ENCODE measurements at regions not wholly inside any gene's neighbourhood (a gene's known extent, or its start where the extent isn't known, plus 50 kb on each side); places are given as distances from the start of the nearest gene placed in this dataset.

- peak; percentile 45 for DNase-seq
Measured at GRCh38 chr3:139248593-139249255, 95.1 kb upstream of the MRPS22 start.

DNA sequence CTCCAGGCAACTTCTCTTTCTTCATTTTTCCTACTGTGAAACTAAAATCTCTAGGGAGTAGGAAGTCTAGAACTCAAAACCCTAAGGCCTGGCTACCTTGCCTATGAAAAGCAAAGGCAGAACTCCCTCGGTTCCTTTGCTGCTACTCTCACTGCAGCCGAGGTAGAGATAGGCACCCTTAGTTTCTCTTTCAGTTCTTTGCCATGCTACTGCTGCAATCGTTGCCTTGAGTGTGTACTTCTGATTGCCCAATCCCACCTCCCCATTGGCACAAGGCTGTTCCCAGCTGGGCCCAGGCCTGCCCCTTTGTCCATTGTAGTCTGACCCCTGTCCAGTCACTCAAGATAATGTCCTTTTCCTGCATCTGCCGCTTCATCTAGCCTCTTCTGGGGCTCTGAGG lies 92.3 kb upstream of the MRPS22 start:
- no peak for DNase-seq

DNA sequence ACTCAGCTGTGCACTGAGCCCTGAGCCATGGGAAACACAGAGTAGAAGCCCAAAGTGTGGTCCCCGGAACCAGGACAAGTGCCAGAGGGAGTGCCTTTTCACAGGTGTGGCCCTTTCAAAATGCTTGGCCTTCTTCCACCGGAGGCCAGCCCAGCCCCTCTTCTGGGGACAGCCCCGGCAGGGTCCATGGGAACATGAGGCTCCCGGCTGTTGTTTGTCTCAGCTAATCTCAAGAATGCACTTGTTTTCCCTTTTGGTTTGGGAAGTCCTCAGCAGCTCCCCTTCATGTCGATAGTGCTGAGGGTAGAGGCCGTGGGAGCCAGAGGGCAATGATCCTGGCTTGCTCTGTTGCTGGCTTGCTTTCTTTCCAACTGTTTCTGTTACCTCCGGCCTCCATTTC lies 91.1 kb upstream of the MRPS22 start:
- DNase-seq, result no peak

GRCh38 chr3:139258276-139258675 lies 85.5 kb upstream of the MRPS22 start:
- DNase-seq, result no peak

GRCh38 chr3:139259398-139259797 lies 84.4 kb upstream of the MRPS22 start:
- no peak for DNase-seq

DNA sequence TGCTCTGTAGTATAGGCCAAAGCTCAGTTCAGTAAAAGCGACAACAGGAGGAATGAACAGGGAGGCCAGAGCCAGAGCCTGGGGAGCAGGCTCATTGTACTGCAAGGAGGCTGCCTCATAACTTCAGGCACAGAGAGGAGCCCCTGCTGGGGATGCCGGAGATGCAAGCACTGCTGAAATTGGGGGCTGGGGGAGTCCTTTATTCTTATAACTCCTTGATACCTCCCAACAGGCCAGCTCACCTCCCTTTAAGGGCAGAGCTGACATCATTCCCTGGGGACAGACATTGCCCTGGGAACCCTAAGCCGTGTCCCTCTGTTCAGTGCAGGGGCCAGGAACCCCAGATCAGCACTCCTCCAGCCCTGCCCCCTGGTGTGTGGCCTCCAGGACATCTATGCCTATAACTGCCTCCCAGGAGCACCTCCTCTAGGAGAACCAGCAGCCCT lies 83.8 kb upstream of the MRPS22 start:
- no peak for DNase-seq

DNA sequence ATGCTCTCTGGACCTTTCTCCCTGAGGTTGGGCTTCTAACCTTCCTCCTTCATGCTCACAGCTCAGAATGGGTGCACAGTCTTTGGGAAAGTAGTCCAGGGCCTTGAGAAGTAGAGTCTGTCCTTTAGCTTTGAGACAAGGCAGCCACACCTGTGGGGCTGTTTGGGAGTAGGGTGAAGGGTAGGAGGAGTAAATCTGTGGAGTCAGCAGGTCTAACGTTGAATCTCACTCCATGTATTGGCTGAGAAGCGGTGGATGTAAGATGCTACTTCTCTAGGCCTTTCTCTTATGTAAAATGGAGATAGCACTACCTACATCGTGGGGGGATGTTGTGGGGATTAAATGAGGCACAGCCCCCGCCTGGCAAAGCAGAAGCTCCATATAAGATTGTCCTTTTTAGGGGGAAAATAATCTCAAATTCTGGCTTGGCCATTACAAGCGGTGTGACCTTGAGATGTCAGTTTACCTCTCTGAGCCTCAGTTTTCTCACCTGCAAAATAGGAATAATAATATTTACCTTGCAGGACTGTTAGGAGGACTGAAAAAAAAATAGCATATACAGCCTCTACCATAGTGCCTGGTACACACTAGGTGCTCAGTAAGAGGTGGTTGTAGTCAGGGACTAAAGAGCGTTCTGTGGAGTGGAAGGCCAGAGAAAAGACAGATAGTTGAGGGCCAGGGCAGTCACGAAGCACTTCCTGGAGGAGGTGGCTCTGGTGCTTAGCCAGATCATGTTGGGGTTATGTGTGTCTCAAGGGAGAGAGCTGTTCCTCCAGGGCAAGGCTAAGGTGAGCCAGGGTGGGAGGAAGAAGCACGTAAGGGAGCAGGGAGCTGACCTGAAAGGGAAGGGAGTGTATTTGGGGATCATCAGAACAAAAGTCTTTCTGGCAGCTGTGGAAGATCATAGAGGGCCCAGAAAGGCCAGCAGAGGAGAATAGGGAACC lies 82.8 kb upstream of the MRPS22 start:
- DNase-seq, result no peak

- DNase-seq, result peak; percentile 24
Measured at GRCh38 chr3:139261754-139262586, 81.8 kb upstream of the MRPS22 start.

DNA sequence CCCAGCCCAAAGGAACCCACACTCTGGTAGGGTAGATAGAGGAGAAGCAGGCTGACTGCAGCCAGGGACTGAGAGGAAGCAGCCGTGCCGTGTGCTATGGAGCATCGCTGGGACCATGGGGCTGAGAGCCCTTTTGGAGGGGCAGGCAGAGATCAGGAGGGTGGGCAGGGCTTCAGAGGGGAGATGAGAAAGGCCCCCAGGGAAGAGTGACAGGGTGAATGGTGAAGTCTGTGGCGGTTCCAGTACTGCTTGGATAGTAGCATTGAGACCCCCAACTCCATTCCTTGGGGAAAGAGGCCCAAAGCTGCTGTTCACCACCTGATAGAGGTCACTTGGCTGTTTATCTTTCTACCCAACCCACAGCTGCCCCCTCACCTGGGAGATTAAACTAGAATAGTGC lies 80.0 kb upstream of the MRPS22 start:
- peak; percentile 18 for DNase-seq

GRCh38 chr3:139264375-139264774 lies 79.4 kb upstream of the MRPS22 start:
- DNase-seq, result peak; percentile 15

DNA sequence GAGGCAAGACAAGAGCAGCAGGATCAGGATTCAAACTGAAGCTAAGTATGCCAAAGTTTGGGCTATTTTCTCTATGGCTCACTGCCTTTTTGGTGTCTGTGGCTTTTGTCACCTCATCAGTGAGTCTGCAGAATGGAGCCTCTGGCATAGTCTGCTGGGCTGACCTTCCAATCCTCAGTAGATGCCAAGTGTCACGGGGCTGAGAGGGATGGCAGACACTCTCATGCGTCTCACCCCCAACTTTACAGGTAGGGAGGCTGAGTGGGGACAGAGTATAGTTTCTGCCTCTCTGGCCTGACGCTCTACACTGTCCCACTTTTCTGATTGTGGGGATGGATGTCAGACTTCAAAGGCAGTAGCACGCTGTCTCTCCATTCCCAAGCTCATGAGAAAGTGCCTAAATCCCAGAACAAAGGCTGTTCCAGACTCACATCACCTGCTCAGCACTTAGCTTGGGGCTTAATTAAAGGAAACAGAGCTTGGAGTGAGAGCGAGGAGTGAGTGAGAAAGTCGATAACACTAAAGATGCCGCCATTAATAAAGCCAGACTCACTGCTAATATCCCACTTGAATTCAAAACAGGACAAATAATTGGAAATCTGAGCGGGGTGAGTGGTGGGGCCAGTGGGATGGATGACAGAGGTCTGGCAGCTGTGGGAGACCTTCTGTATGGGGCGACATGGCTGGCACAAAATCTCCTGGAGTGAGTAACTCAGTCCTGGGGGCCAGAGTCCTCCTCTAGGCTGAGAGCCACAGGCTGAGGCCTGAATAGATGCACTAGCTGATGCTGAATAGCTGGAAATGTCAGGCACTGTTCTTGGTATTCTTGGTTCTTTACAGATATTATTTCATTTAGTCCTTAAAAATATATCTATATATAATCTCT lies 78.4 kb upstream of the MRPS22 start:
- DNase-seq, result peak; percentile 29

DNA sequence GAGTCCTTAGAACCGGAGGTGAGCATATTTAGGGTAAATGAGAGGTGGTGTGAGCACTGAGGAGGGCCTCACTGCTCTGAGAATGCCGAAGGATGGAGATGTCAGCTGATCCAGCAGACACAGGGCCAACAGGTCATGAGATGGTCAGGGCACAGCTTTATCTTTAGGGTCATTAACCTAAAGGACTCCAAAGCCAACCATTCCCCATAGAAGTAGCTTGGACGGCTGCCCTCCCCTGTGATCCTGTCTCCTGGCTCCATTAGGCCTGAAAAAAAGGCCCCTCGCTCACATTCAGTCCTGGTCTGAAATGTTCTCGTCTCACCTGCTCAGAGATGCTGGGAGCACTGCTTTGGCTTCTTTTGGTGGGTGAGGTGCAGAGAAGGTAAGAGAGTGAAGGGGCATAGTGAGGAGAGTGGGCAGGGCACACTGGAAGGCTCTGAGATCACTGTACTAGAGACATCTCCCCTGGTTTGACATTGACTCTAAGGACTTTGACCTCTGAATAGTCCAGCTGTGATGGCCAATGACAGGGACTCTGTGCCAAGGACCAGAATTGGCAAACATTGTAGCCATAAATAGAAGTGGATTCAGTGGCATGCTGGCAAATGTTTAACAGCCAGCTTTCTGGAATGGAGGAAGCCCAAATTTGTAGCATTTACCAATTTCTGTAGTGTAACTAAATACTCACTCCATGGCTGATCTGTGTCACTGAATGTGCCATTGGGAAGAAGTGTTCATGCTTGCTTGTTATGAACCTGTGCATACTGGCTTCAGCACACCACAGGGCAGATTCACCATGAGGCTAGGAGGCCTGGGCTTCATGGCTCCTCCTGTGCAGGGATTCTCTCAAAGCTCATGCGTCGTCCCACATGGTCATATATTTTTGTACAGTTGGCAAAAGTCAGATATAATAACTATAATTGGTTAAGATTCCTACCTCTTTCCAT lies 76.2 kb upstream of the MRPS22 start:
- DNase-seq, result peak; percentile 25

- peak; percentile 41 for DNase-seq
Measured at GRCh38 chr3:139269984-139270383, 73.8 kb upstream of the MRPS22 start.

DNA sequence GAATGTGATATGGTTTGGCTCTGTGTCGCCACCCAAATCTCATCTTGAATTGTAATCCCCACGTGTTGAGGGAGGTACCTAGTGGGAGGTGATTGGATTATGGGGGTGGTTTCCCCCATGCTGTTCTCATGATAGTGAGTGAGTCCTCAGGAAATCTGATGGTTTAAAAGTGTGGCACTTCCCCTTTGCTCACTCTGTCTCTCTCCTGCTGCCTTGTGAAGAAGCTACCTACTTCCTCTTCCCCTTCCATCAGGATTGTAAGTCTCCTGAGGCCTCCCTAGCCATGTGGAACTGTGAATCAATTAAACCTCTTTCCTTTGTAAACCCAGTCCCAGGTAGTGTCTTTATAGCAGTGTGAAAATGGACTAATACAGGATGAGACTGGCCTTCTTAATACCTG lies 73.2 kb upstream of the MRPS22 start:
- peak; percentile 3 for DNase-seq

GRCh38 chr3:139280027-139280671 lies 63.7 kb upstream of the MRPS22 start:
- DNase-seq, result no peak

DNA sequence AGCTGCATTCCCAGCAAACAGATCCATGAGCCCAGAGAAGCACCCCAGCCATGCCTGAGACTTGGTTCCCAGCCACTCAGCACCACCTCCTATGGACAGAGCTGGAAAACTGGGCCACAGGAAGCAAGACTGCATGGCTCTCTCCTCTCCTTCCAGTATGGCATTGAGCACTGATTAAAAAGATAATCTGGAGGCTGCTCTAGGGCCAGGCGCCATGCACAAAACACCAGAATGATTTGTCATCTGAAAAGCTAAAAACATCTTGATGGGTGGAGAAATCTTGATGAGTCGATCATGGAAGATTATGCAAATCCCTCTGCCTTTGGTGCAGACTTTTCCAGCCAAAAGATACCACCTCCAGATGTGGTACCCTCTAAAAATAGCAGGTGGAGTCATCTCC lies 62.7 kb upstream of the MRPS22 start:
- no peak for DNase-seq

GRCh38 chr3:139281522-139282196 lies 62.2 kb upstream of the MRPS22 start:
- no peak for DNase-seq

DNA sequence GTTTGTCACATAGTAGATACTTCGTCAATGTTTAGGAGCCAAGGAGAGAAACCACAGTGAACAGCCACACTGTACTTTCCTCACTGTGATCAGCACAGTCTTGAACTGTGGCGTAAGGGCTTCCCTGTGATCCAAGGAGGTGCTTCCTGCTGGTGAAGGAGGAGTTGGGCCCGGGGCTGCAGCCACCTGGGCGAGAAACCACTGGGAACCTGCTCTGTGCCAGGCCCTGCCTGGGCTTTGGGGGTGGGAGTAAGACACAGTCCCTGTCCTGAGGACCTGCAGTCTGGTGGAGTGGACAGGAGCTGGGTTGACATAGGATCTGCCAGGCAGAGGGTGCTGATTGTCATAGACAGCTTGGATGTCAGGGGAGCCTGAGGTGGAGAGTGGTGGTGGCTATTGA lies 60.5 kb upstream of the MRPS22 start:
- no peak for DNase-seq

GRCh38 chr3:139284221-139284620 lies 59.6 kb upstream of the MRPS22 start:
- DNase-seq, result no peak

GRCh38 chr3:139285691-139286090 lies 58.1 kb upstream of the MRPS22 start:
- no peak for DNase-seq

Data from islet precursor cell (in vitro differentiated cells).